Natural killer cell (primary cell): ENCODE measurements at regions not wholly inside any gene's neighbourhood (a gene's known extent, or its start where the extent isn't known, plus 50 kb on each side); places are given as distances from the start of the nearest gene placed in this dataset.

Experiments used
- ATAC-seq, 3 donors: fragments of 150-1000 bp in 2 of 3; fragments of 200-7000 bp in 1 of 3; cut with Tn5 transposase; 1 replicate in 1 of 3; 2 replicates in 2 of 3; pipeline ENCODE4 v1.10.0; 2021; ENCODE audit warnings: mild to moderate bottlenecking in 2 of 3, moderate library complexity in 2 of 3
- DNase-seq, 2 donors: peaks; one replicate each; pipeline versions ENCODE4 v3.0.0 to v3.0.0-alpha.2; 2013 to 2021; ENCODE audit warnings: mixed read lengths in 1 of 2
- H3K27ac ChIP-seq: one replicate; pipeline ENCODE4 v1.5.1; 2013; ENCODE audit warnings: mild to moderate bottlenecking, low read length
- H3K27me3 ChIP-seq: one replicate; pipeline ENCODE4 v1.6.1; 2013; ENCODE audit warnings: low read length; ENCODE audit not compliant: control insufficient read depth, insufficient read depth
- H3K36me3 ChIP-seq: one replicate; pipeline ENCODE4 v1.6.1; 2013; ENCODE audit warnings: low read length; ENCODE audit not compliant: control insufficient read depth, insufficient read depth
- H3K4me1 ChIP-seq: one replicate; pipeline ENCODE4 v1.6.1; 2013; ENCODE audit warnings: low read length; ENCODE audit not compliant: control insufficient read depth, insufficient read depth
- H3K4me3 ChIP-seq: one replicate; pipeline ENCODE4 v1.5.1; 2013; ENCODE audit warnings: low read length
- H3K9me3 ChIP-seq: one replicate; pipeline ENCODE4 v1.6.1; 2013; ENCODE audit warnings: low read length; ENCODE audit not compliant: control insufficient read depth, insufficient read depth
- H3K27ac Mint-ChIP-seq, 2 donors: one replicate each; pipeline ENCODE4 v1.8.0; 2022; ENCODE audit warnings: mild to moderate bottlenecking in 2 of 2, mixed read lengths in 2 of 2, moderate library complexity in 1 of 2
- H3K27me3 Mint-ChIP-seq, 2 donors: one replicate each; pipeline ENCODE4 v1.8.0; 2022; ENCODE audit warnings: low read depth in 2 of 2, mixed read lengths in 2 of 2
- H3K36me3 Mint-ChIP-seq: one replicate; pipeline ENCODE4 v1.8.0; 2022; ENCODE audit warnings: mixed read lengths
- H3K4me1 Mint-ChIP-seq, 2 donors: one replicate each; pipeline ENCODE4 v1.8.0; 2022; ENCODE audit warnings: mixed read lengths in 2 of 2
- H3K4me3 Mint-ChIP-seq: one replicate; pipeline ENCODE4 v1.8.0; 2022; ENCODE audit warnings: mild to moderate bottlenecking, moderate library complexity, mixed read lengths
- H3K9me3 Mint-ChIP-seq, 2 donors: one replicate each; pipeline ENCODE4 v1.8.0; 2022; ENCODE audit warnings: mixed read lengths in 2 of 2
- CTCF ChIP-seq: fragments of 200-600 bp; IDR thresholded peaks from one replicate; pipeline ENCODE4 v1.8.0; 2022; ENCODE audit warnings: antibody characterized with exemption
- WGBS: methylation state at CpG from one replicate; pipeline ENCODE4 v1.1.7; 2013; ENCODE audit warnings: missing lambda C conversion rate; ENCODE audit not compliant: insufficient coverage; 5-methylcytosine and 5-hydroxymethylcytosine counted together
- intact Hi-C: fragments of 100-400 bp; cut with micrococcal nuclease; formaldehyde crosslinking; loops from one replicate; pipeline ENCODE4 v1.14.2; 2022

DNA sequence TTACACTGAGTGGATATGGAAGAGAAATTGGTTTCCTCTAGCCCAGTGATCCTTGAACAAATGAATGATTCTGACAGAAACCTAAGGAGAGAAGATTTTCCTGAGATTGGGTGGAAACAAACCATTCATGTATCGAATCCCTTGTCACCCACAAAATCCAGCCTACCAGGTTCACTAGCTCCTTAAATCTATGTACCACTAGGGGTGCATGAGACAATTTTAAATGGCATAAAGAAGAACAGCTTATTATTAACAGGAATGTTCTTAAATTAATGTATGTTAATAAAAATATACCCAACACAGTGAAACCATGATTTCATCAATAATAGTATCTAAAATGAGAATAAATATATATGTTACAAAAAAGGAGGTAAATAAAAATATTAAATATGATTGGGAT lies 118.4 kb upstream of the LNX1 start:
- H3K9me3 Mint-ChIP-seq: no peaks in the 10 kb centered on the region
- H3K27ac ChIP-seq: no peak overlapping the region
- H3K27me3 ChIP-seq: no peaks in the 10 kb centered on the region
- no peaks in the 10 kb centered on the region for H3K36me3 Mint-ChIP-seq
- H3K27me3 Mint-ChIP-seq: peaks cover 0 to 3% of the 10 kb centered on the region in 2 donors
- no peaks in the 10 kb centered on the region for H3K9me3 ChIP-seq
- H3K4me1 ChIP-seq: no peaks in the 10 kb centered on the region
- no CpG with 5 or more reads among the region's 1 CpG for WGBS
- TF ChIP-seq CTCF: no peak
- H3K36me3 ChIP-seq: no peaks in the 10 kb centered on the region
- H3K27ac Mint-ChIP-seq: no peak overlapping the region
- DNase-seq: no peak
- H3K4me3 ChIP-seq: no peak overlapping the region
- H3K4me3 Mint-ChIP-seq: no peak overlapping the region
- no peak for ATAC-seq
- H3K4me1 Mint-ChIP-seq: no peaks in the 10 kb centered on the region
- intact Hi-C loops: loop anchor here (10.0 kb wide), 1 partner anchor 525 kb away; no protein-coding TSS in a partner anchor

DNA sequence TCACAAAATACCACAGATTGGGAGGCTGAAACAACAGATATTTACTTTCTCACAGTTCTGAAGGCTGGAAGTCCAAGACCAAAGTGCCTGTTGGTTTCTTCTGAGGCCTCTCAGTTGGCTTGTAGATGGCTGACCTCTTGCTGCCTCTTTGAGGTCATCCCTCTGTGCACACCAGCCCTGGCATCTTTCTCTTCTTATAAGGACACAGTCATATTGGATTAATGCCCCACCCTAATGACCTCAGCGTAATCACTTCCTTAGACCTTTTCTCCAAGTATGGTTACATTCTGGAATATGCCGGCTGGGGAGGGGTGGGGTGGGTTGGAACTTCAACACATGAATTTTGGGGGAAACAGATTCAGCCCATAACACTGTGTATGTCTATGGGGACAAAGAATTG lies 116.2 kb upstream of the LNX1 start:
- TF ChIP-seq CTCF: no peak
- Histone ChIP-seq H3K9me3 (no peaks in the 10 kb centered on the region), H3K4me3 (no peak overlapping the region), H3K4me1 (peaks cover 9% of the 10 kb centered on the region), H3K27ac (no peak overlapping the region), H3K36me3 (no peaks in the 10 kb centered on the region), H3K27me3 (no peaks in the 10 kb centered on the region)
- intact Hi-C loops: loop anchor here (10.0 kb wide), 1 partner anchor 527 kb away; no protein-coding TSS in a partner anchor
- Mint-ChIP-seq H3K27ac (no peak overlapping the region), H3K27me3 (peaks cover 0 to 2% of the 10 kb centered on the region in 2 donors), H3K4me3 (no peak overlapping the region), H3K9me3 (no peaks in the 10 kb centered on the region), H3K4me1 (peaks cover 12% of the 10 kb centered on the region in 2 donors), H3K36me3 (no peaks in the 10 kb centered on the region)
- ATAC-seq (no peak), DNase-seq (no peak)
- 100% methylated on average over 1 of the region's 2 CpGs for WGBS

DNA sequence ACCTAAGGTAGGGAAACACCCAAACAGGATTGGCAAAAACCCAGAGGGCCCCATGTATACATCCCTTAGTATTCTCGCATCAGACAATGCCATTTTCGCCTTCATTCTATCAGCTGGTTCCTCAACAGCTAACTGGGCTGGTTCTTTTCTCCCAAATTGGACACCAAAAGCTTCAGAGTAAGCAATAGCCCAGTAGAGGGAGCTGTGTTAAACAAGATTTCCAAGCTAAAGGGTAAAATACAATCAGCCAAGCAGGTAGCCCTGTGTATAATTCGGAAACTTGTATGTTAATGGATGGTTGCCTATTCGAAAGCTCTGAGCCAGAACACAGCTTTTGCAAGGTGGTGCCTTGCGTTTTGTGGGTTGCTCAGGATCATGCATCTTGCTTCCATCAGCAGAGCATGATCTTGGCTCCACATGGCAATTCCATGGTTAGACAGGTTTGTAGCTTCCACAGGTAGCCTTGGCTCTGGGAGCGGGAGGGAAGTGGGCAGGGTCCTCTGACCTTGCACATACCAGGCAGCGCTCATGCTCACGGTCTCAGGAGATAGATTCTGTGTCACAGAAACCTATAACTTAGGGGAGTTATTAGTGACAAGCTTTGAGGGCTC lies 115.2 kb upstream of the LNX1 start:
- peak in 1 of 2 donors; percentile 11 for DNase-seq
- Histone ChIP-seq H3K27ac (no peak overlapping the region), H3K27me3 (no peaks in the 10 kb centered on the region), H3K4me3 (no peak overlapping the region), H3K4me1 (peaks cover 12% of the 10 kb centered on the region), H3K36me3 (no peaks in the 10 kb centered on the region), H3K9me3 (no peaks in the 10 kb centered on the region)
- Mint-ChIP-seq H3K4me1 (peaks cover 15 to 16% of the 10 kb centered on the region in 2 donors), H3K9me3 (no peaks in the 10 kb centered on the region), H3K4me3 (no peak overlapping the region), H3K27ac (no peak overlapping the region), H3K27me3 (peaks cover 0 to 2% of the 10 kb centered on the region in 2 donors), H3K36me3 (no peaks in the 10 kb centered on the region)
- ATAC-seq: no peak
- WGBS: 77% methylated on average over 8 of the region's 8 CpGs
- no peak for TF ChIP-seq CTCF
- intact Hi-C loops: loop anchor here (10.0 kb wide), 1 partner anchor 528 kb away; no protein-coding TSS in a partner anchor

- WGBS: 84% methylated on average over 4 of the region's 4 CpGs
- H3K27ac ChIP-seq: no peak overlapping the region
- Mint-ChIP-seq H3K36me3 (no peaks in the 10 kb centered on the region), H3K4me1 (peaks cover 15 to 16% of the 10 kb centered on the region in 2 donors), H3K27me3 (peaks cover 0 to 2% of the 10 kb centered on the region in 2 donors), H3K27ac (no peak overlapping the region), H3K9me3 (no peaks in the 10 kb centered on the region), H3K4me3 (no peak overlapping the region)
- no peak for TF ChIP-seq CTCF
- no peaks in the 10 kb centered on the region for H3K9me3 ChIP-seq
- H3K36me3 ChIP-seq: no peaks in the 10 kb centered on the region
- H3K27me3 ChIP-seq: no peaks in the 10 kb centered on the region
- no peak overlapping the region for H3K4me3 ChIP-seq
- H3K4me1 ChIP-seq: peaks cover 12% of the 10 kb centered on the region
- ATAC-seq (no peak), DNase-seq (no peak)
- intact Hi-C loops: loop anchor here (10.0 kb wide), 1 partner anchor 529 kb away; no protein-coding TSS in a partner anchor
Observed at GRCh38 chr4:53705972-53706371, 114.7 kb upstream of the LNX1 start.
